ENCODE measurements at regions not wholly inside any gene's neighbourhood (a gene's known extent, or its start where the extent isn't known, plus 50 kb on each side); places are given as distances from the start of the nearest gene placed in this dataset.

DNA sequence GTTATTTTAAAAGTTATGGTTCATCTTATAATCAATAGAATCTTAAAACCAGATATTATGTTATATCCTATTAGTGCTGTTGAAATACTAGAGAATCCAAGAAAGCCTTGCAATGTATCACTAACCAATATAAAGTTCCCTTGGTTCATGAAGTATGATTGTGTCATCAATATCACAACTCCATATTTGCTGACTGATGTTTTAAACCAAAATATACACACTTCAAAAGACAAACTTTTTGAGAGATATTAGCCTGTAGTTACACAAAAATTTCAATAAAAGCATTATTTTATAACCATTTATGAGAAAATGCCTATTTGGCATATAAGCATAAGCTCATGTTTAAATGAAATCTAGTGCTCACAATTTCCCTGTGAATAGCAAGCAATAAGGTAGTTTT lies 198.6 kb downstream of the CENPC start:
- TF ChIP-seq, protein P1, sequence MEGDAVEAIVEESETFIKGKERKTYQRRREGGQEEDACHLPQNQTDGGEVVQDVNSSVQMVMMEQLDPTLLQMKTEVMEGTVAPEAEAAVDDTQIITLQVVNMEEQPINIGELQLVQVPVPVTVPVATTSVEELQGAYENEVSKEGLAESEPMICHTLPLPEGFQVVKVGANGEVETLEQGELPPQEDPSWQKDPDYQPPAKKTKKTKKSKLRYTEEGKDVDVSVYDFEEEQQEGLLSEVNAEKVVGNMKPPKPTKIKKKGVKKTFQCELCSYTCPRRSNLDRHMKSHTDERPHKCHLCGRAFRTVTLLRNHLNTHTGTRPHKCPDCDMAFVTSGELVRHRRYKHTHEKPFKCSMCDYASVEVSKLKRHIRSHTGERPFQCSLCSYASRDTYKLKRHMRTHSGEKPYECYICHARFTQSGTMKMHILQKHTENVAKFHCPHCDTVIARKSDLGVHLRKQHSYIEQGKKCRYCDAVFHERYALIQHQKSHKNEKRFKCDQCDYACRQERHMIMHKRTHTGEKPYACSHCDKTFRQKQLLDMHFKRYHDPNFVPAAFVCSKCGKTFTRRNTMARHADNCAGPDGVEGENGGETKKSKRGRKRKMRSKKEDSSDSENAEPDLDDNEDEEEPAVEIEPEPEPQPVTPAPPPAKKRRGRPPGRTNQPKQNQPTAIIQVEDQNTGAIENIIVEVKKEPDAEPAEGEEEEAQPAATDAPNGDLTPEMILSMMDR (IDR thresholded peaks at IDR 0.05) = no peak
- no peaks in the 10 kb centered on the region for H3K27me3 ChIP-seq
- ATAC-seq (no peak), DNase-seq (no peak)
- H3K4me3 ChIP-seq = no peak overlapping the region
- H3K27ac ChIP-seq = no peak overlapping the region
- intact Hi-C loops (cut with DNase I) = no loop called here
- no peaks in the 10 kb centered on the region for H3K36me3 ChIP-seq
- H3K9me3 ChIP-seq = no peaks in the 10 kb centered on the region
- no peaks in the 10 kb centered on the region for H3K4me1 ChIP-seq

DNA sequence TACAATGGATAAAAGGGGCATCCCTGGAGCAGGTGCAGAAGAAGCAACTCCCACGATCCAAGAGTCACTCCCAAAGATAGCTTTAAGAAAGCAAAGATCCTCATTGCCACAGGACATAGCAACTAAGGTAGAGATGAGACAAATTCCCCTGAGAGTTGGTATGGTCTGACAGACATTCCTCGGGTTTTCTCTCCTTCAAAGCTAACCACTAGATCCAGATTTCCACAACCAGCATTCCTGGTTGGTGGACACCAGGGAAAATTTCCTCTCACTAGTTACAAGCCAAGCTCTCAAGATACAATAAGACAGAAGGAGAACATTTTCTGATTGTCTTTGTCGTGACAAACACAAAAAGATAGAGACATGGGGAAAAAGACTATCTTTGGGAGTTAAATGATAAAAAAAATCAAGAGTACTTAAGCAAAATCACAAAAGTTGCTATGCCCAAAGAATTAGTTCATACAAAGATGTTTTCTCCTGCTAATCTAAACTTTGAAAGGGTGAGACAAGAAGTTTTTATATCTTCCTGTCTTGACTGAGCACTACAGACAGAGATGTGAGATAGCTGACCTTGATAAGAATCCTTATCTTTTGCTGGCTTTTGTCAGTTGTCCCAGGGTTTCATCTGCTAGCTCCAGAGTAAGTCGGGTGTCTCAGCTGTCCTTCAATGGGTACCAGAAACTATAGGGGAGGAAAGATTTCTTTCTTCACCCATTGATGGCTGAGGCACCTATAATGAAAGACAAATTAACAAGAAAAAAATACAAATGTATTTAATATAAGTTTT lies 200.5 kb downstream of the CENPC start:
- ATAC-seq (no peak), DNase-seq (no peak)
- no peaks in the 10 kb centered on the region for H3K27me3 ChIP-seq
- TF ChIP-seq, protein P1 (IDR thresholded peaks at IDR 0.05) = no peak
- no peaks in the 10 kb centered on the region for H3K9me3 ChIP-seq
- H3K36me3 ChIP-seq = no peaks in the 10 kb centered on the region
- H3K4me1 ChIP-seq = no peaks in the 10 kb centered on the region
- H3K4me3 ChIP-seq = no peak overlapping the region
- intact Hi-C loops (cut with DNase I) = no loop called here
- H3K27ac ChIP-seq = no peak overlapping the region

DNA sequence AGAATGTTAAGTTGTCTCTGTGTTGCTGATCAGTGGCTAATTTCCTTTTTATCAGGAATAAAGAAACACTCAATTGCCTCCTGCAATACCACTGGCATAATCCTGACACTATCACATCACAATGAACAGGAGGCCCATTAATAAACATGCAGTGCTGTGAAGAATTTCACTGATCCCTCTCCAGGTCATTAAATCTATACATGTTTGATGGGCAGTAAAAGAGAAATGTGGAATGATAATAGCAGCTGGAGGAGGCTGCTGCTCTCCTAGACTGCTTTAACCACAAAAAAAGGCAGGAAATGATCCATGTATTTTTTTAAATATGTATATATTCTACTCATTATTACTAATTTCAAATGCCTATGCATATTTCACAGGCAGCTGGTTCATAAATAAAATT lies 202.1 kb downstream of the CENPC start:
- no peaks in the 10 kb centered on the region for H3K27me3 ChIP-seq
- no peaks in the 10 kb centered on the region for H3K36me3 ChIP-seq
- H3K9me3 ChIP-seq = no peaks in the 10 kb centered on the region
- no peaks in the 10 kb centered on the region for H3K4me1 ChIP-seq
- DNase-seq = no peak
- intact Hi-C loops (cut with DNase I) = no loop called here
- no peak overlapping the region for H3K4me3 ChIP-seq
- ATAC-seq = no peak
- no peak overlapping the region for H3K27ac ChIP-seq
- TF ChIP-seq, protein P1 (IDR thresholded peaks at IDR 0.05) = no peak

DNA sequence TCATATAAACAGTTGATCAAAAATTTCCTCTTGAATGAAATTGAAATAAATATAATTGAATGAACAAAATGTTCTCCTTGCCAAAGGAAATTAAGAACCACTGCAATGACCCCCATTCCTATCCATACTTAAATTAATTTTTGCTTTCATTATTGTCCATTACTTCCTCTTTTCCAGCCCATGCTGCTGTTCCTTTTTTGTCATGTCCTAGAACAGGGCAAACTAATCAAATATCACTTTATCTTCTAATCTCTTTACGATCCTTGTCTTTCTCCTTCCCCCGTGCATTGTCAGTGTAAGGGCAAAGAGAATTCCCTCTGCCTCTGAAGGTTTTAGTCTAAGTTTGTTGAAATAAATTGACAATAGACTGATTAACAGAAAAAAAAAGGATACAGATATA lies 203.0 kb downstream of the CENPC start:
- DNase-seq (no peak), ATAC-seq (no peak)
- Histone ChIP-seq H3K27me3 (no peaks in the 10 kb centered on the region), H3K27ac (no peak overlapping the region), H3K36me3 (no peaks in the 10 kb centered on the region), H3K4me3 (no peak overlapping the region), H3K9me3 (no peaks in the 10 kb centered on the region), H3K4me1 (no peaks in the 10 kb centered on the region)
- TF ChIP-seq, protein P1 (IDR thresholded peaks at IDR 0.05) = no peak
- intact Hi-C loops (cut with DNase I) = no loop called here

DNA sequence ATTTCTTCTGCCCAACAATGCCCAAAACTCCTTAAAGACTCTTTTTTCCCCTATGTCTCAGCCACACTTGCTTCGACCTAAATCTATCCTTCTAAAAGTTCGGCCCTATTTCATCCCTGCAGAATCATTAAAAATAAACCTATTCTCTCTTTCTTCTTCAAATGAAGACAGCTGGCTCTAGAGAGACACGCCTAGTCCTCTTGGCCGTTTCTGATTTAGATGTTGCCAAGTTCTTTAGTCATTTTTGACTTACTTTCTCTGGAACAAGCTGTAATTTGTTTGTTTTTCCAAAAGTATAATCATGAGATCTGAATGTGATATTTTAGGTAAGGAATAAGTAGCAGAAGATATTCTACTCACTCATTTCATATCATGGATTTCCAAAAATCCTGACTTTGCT lies 211.6 kb downstream of the CENPC start:
- TF ChIP-seq, protein P1 (IDR thresholded peaks at IDR 0.05) = no peak
- H3K4me1 ChIP-seq = no peaks in the 10 kb centered on the region
- H3K4me3 ChIP-seq = no peak overlapping the region
- intact Hi-C loops (cut with DNase I) = no loop called here
- ATAC-seq = no peak
- no peak for DNase-seq
- no peaks in the 10 kb centered on the region for H3K36me3 ChIP-seq
- H3K9me3 ChIP-seq = no peaks in the 10 kb centered on the region
- H3K27ac ChIP-seq = no peak overlapping the region
- H3K27me3 ChIP-seq = no peaks in the 10 kb centered on the region
